Right lobe of liver (tissue), 6 donors: ENCODE measurements at regions not wholly inside any gene's neighbourhood (a gene's known extent, or its start where the extent isn't known, plus 50 kb on each side); places are given as distances from the start of the nearest gene placed in this dataset.
A peak's percentile ranks its signal among the peaks of the same experiment; 100 is the strongest.

ENCODE experiments used
- ATAC-seq, 4 donors: fragments of 200-7000 bp; cut with Tn5 transposase; one replicate each; pipeline ENCODE4 v1.9.1; 2020; ENCODE audit warnings: mild to moderate bottlenecking in 4 of 4, moderate library complexity in 4 of 4
- DNase-seq, 3 donors: peaks; one replicate each; pipeline ENCODE4 v3.0.0-alpha.2; 2020
- H3K27ac ChIP-seq, 3 donors: fragments of 200-600 bp; one replicate each; pipeline ENCODE4 v1.8.0; 2022
- H3K27me3 ChIP-seq, 2 donors: fragments of 200-600 bp; one replicate each; pipeline ENCODE4 v1.8.0; 2022
- H3K36me3 ChIP-seq, 4 donors: fragments of 200-600 bp; sonication (generic) in 1 of 4; one replicate each; pipeline versions ENCODE4 v1.5.1 to v1.8.0; 2017 to 2022; ENCODE audit warnings: control low read depth in 1 of 4
- H3K4me1 ChIP-seq, 4 donors: fragments of 200-600 bp; sonication (generic) in 1 of 4; one replicate each; pipeline versions ENCODE4 v1.5.1 to v1.8.0; 2017 to 2022; ENCODE audit warnings: control low read depth in 1 of 4
- H3K4me3 ChIP-seq, 3 donors: fragments of 200-600 bp; one replicate each; pipeline ENCODE4 v1.8.0; 2022
- H3K9me3 ChIP-seq, 4 donors: fragments of 200-600 bp; sonication (generic) in 1 of 4; one replicate each; pipeline versions ENCODE4 v1.5.1 to v1.8.0; 2017 to 2022; ENCODE audit warnings: control low read depth in 1 of 4
- POLR2A ChIP-seq: fragments of 450-650 bp; IDR thresholded peaks from one replicate; pipeline ENCODE4 v1.6.1; 2017; ENCODE audit warnings: antibody characterized with exemption, mild to moderate bottlenecking
- WGBS: methylation state at CpG from one replicate; pipeline ENCODE4 v1.1.6; 2018; ENCODE audit warnings: low coverage, low lambda C conversion rate; ENCODE audit not compliant: insufficient coverage; ENCODE audit errors: missing lambda C conversion rate; 5-methylcytosine and 5-hydroxymethylcytosine counted together
- intact Hi-C, 2 donors: fragments of 100-400 bp; cut with DNase I; formaldehyde crosslinking; loops; one replicate each; pipeline versions ENCODE4 v1.11.2 to v1.14.1; 2022
- TF ChIP-seq, protein P1 (sequence below), 4 donors: fragments of 200-600 bp in 3 of 4; fragments of 450-650 bp in 1 of 4; IDR thresholded peaks; one replicate each; pipeline versions ENCODE4 v1.5.1 to v1.8.0; 2016 to 2022; ENCODE audit warnings: antibody characterized with exemption in 4 of 4, mild to moderate bottlenecking in 2 of 4
- donor health status: DM: no; HTN: yes; CAD: no.
- donor health status: DM: no; HTN: no; CAD: no.
- donor health status: DM: no; HTN: no; CAD: no.
- donor health status: DM: no; HTN: yes; CAD: no.
- donor health status: DM: no; HTN: yes; CAD: no.

DNA sequence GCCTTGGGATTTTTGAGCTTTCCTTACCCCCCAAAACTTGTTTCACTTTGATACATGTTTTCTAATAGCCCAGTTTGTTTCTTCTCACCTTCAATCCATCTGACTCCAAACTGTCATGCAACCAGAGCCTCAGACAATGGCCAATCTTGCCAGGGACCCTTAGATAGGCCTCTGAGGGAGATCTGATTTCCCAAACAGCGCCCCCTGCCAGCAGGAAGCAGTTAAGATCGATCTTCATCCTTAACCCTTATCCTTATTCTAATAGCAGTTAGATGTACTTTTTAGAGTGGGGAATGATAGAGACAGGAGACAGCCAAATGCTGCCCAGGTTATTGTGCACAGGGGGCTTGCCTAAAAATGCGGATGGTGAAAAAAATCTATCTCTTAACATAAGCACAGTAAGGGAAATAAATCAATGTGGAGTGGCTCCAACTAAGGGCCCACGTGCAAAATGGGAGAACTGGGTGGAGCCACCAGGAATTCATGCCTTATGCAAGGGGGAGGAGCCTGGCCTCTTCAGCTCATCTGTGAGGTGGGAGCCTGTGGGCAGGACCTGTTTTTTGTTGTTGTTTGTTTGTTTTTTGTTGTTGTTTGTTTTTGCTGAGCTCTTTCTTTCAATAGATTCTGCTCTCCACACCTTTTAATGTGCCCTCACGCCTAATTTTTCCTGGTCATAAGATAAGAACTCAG lies 833.6 kb upstream of the AGA start:
- ATAC-seq: no peak
- 44% methylated on average over 5 of the region's 5 CpGs for WGBS
- no peak for TF ChIP-seq POLR2A
- TF ChIP-seq, protein P1, sequence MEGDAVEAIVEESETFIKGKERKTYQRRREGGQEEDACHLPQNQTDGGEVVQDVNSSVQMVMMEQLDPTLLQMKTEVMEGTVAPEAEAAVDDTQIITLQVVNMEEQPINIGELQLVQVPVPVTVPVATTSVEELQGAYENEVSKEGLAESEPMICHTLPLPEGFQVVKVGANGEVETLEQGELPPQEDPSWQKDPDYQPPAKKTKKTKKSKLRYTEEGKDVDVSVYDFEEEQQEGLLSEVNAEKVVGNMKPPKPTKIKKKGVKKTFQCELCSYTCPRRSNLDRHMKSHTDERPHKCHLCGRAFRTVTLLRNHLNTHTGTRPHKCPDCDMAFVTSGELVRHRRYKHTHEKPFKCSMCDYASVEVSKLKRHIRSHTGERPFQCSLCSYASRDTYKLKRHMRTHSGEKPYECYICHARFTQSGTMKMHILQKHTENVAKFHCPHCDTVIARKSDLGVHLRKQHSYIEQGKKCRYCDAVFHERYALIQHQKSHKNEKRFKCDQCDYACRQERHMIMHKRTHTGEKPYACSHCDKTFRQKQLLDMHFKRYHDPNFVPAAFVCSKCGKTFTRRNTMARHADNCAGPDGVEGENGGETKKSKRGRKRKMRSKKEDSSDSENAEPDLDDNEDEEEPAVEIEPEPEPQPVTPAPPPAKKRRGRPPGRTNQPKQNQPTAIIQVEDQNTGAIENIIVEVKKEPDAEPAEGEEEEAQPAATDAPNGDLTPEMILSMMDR (IDR thresholded peaks at IDR 0.05): no peak
- H3K27me3 ChIP-seq: no peaks in the 10 kb centered on the region
- no peaks in the 10 kb centered on the region for H3K36me3 ChIP-seq
- no peak overlapping the region for H3K27ac ChIP-seq
- intact Hi-C loops: no loop called here
- H3K4me3 ChIP-seq: no peak overlapping the region
- no peaks in the 10 kb centered on the region for H3K9me3 ChIP-seq
- no peak for DNase-seq
- no peaks in the 10 kb centered on the region for H3K4me1 ChIP-seq

DNA sequence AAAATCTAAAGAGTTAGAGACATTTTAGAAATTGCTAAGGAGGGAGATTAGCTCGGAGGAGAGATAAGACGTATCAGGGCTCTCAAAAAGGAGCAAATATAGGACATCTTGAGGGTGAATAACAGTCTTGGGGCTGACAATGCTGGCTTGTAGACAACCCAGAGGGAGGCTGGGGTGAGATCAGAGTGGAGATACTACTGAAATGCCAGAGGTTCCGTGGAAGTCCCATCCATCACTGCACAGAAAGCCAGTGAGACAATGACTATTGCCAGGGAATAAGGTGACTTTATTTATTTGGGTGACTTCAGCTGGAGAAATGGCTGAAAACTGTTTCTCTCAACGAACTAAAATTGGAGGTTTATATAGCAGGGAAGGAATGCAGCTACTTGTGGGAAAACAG lies 838.1 kb upstream of the AGA start:
- no peak for TF ChIP-seq POLR2A
- TF ChIP-seq, protein P1 (IDR thresholded peaks at IDR 0.05): no peak
- intact Hi-C loops: no loop called here
- no peak for DNase-seq
- no peaks in the 10 kb centered on the region for H3K27me3 ChIP-seq
- H3K4me1 ChIP-seq: no peaks in the 10 kb centered on the region
- H3K27ac ChIP-seq: no peak overlapping the region
- no peaks in the 10 kb centered on the region for H3K9me3 ChIP-seq
- 33% methylated on average over 4 of the region's 4 CpGs for WGBS
- H3K36me3 ChIP-seq: no peaks in the 10 kb centered on the region
- no peak overlapping the region for H3K4me3 ChIP-seq
- ATAC-seq: no peak

DNA sequence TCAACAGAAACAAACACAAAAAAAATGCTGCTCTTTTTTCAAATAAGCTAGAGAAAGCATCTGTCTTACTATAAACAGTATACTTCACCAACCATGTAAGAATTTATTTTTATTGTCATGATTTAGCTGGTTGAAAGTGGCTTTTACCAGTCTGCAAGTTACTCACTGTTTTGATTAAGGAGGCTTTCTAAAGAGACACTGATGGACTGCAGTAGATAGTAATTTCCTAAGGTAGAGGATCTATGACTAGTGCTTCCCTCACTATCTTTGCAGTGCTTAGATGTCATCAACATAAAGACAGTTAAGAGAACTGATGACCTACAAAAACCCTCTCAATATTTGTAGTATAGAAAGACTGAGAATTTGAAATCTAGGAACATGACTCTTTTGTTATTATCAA lies 846.2 kb upstream of the AGA start:
- H3K4me1 ChIP-seq: no peaks in the 10 kb centered on the region
- TF ChIP-seq, protein P1 (IDR thresholded peaks at IDR 0.05): no peak
- no peak for TF ChIP-seq POLR2A
- H3K27ac ChIP-seq: no peak overlapping the region
- H3K9me3 ChIP-seq: no peaks in the 10 kb centered on the region
- no peak for DNase-seq
- no peaks in the 10 kb centered on the region for H3K36me3 ChIP-seq
- no peaks in the 10 kb centered on the region for H3K27me3 ChIP-seq
- intact Hi-C loops: no loop called here
- ATAC-seq: no peak
- no peak overlapping the region for H3K4me3 ChIP-seq

GRCh38 chr4:178293601-178294000 lies 851.4 kb upstream of the AGA start:
- no peaks in the 10 kb centered on the region for H3K27me3 ChIP-seq
- H3K27ac ChIP-seq: no peak overlapping the region
- no peaks in the 10 kb centered on the region for H3K4me1 ChIP-seq
- intact Hi-C loops: no loop called here
- H3K9me3 ChIP-seq: no peaks in the 10 kb centered on the region
- H3K36me3 ChIP-seq: no peaks in the 10 kb centered on the region
- TF ChIP-seq, protein P1 (IDR thresholded peaks at IDR 0.05): no peak
- TF ChIP-seq POLR2A: no peak
- no peak for DNase-seq
- WGBS: 64% methylated on average over 6 of the region's 6 CpGs
- ATAC-seq: no peak
- H3K4me3 ChIP-seq: no peak overlapping the region

DNA sequence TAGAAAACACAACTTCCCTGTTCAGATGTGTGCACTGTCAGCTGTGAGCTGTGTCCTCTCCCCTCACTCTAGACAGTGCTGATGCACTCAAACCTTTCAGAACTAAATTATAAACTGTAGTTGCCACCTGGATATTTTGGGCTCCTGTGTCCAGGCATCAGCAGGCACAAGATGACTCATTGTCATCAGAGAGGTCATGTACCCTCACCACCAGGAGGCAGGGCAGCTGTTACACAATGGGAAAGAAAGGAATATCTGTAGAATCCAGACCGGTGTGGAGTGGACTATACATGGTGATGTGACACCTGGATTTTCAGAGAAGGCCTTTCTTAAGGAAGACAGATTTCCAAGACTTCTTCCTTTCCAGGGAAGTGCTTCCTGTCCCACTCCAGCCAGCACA lies 854.4 kb upstream of the AGA start:
- Histone ChIP-seq H3K27me3 (no peaks in the 10 kb centered on the region), H3K4me3 (no peak overlapping the region), H3K4me1 (no peaks in the 10 kb centered on the region), H3K36me3 (no peaks in the 10 kb centered on the region), H3K9me3 (no peaks in the 10 kb centered on the region), H3K27ac (no peak overlapping the region)
- intact Hi-C loops: no loop called here
- TF ChIP-seq POLR2A: no peak
- TF ChIP-seq, protein P1 (IDR thresholded peaks at IDR 0.05): peak; percentile 26 to 58 (median 30)
- ATAC-seq (peak; percentile 78 to 98 (median 80)), DNase-seq (peak in 1 of 3 donors; percentile 39)
- WGBS: 63% methylated on average over 1 of the region's 1 CpG
